BLaER1 (cell line): ENCODE measurements at regions not wholly inside any gene's neighbourhood (a gene's known extent, or its start where the extent isn't known, plus 50 kb on each side); places are given as distances from the start of the nearest gene placed in this dataset.

Experiments
- H3K27ac ChIP-seq: shearing (Covaris generic); formaldehyde crosslinking; 2 replicates; pipeline ENCODE4 v1.8.1; 2022
- H3K27me3 ChIP-seq: shearing (Covaris generic); formaldehyde crosslinking; 2 replicates; pipeline ENCODE4 v1.8.1; 2022
- H3K36me3 ChIP-seq: shearing (Covaris generic); formaldehyde crosslinking; 2 replicates; pipeline ENCODE4 v1.8.1; 2022
- H3K4me1 ChIP-seq: shearing (Covaris generic); formaldehyde crosslinking; 2 replicates; pipeline ENCODE4 v1.8.1; 2022
- H3K4me2 ChIP-seq: shearing (Covaris generic); formaldehyde crosslinking; 2 replicates; pipeline ENCODE4 v1.8.1; 2022
- H3K4me3 ChIP-seq: shearing (Covaris generic); formaldehyde crosslinking; 2 replicates; pipeline ENCODE4 v1.8.1; 2022
- H3K9ac ChIP-seq: shearing (Covaris generic); formaldehyde crosslinking; 2 replicates; pipeline ENCODE4 v1.8.1; 2022
- H3K9me3 ChIP-seq: shearing (Covaris generic); formaldehyde crosslinking; 2 replicates; pipeline ENCODE4 v1.8.1; 2022
- H4K20me1 ChIP-seq: shearing (Covaris generic); formaldehyde crosslinking; 2 replicates; pipeline ENCODE4 v1.8.1; 2022
- Cebpa-rat ChIP-seq: shearing (Covaris generic); IDR thresholded peaks from 2 replicates; pipeline ENCODE4 v1.8.1; 2022

DNA sequence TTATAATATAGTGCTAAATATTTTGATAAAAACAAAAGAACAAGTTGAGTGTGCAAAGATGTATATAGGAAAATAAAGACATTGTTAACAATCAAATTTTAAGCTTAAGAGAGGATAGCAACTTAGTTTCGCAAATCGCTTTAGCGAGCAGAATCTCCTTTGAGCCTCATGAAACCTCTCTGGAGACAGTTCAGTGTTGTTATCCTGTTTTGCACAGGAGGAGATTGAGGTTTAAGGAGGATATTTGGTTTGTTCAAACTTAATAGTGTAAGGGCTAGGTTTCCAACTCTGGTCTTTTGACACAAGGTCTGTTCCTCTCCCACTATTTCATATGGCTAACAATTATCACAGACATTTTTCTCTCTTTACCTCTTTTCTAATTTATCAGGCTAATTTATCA lies 1848.5 kb upstream of the TENM3 start:
- Histone ChIP-seq H3K4me2 (peak overlapping the region; percentile 35), H3K4me1 (peaks cover 7% of the 10 kb centered on the region; the same call in 1 of the 2 replicates), H3K4me3 (no peak overlapping the region), H3K9me3 (no peaks in the 10 kb centered on the region), H3K9ac (no peak overlapping the region), H4K20me1 (no peaks in the 10 kb centered on the region), H3K27ac (no peak overlapping the region), H3K36me3 (no peaks in the 10 kb centered on the region), H3K27me3 (no peaks in the 10 kb centered on the region)
- TF ChIP-seq Cebpa-rat, result no peak

DNA sequence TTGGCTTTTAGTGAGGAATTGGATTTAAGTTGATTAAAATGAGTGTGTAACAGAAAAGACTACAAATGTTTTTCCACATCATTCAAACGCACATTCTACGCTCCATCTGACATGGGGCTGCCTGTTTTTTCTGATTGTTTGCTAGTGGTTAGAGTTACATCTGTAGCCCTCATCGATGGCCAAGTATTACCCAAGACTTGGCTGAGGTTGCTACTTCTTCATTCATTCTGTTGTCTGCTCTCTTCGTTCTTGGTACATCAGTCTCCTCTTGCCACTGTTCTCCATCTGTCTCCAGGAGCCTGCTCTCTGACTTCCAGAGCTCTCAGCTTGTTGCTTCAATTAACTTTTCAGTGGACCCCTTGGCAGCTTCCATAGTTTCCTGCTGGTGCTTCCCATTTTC lies 1844.6 kb upstream of the TENM3 start:
- Histone ChIP-seq H3K36me3 (no peaks in the 10 kb centered on the region), H3K27me3 (no peaks in the 10 kb centered on the region), H4K20me1 (no peaks in the 10 kb centered on the region), H3K27ac (no peak overlapping the region), H3K9ac (no peak overlapping the region), H3K9me3 (peaks cover 7% of the 10 kb centered on the region; the same call in 1 of the 2 replicates), H3K4me2 (no peak overlapping the region), H3K4me1 (peaks cover 7% of the 10 kb centered on the region; the same call in 1 of the 2 replicates), H3K4me3 (no peak overlapping the region)
- no peak for TF ChIP-seq Cebpa-rat

DNA sequence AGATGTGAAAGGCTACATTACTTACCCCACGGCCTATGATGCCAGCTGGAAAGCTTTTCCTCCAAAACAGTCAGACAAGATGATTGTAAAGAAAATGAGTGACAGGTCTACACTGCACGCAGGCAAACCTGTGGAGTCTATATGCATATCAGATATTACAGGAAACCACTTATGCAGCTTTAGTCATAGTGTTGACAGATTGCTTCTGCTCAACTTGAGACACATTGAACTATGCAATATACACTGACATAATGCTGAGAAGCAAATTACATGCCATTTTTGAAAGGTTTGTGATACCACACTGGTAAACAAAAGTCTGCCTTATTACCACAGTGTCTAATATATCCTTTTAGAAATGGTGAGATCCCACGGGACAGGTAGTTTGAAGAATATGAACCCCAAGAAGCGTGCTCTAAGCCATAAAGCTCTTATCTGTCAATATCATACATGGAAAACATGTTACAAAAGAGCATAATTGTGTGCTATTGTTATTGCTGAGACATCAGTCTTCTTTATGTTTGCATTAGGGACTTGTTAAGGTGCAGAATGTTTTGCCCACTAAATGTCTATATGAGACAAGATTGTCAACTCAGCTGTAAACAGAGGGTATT lies 1835.8 kb upstream of the TENM3 start:
- no peak overlapping the region for H3K4me3 ChIP-seq
- no peak overlapping the region for H3K9ac ChIP-seq
- H4K20me1 ChIP-seq, result no peaks in the 10 kb centered on the region
- H3K4me1 ChIP-seq, result no peaks in the 10 kb centered on the region
- H3K4me2 ChIP-seq, result no peak overlapping the region
- no peak for TF ChIP-seq Cebpa-rat
- no peaks in the 10 kb centered on the region for H3K27me3 ChIP-seq
- no peaks in the 10 kb centered on the region for H3K36me3 ChIP-seq
- H3K9me3 ChIP-seq, result no peaks in the 10 kb centered on the region
- no peak overlapping the region for H3K27ac ChIP-seq

DNA sequence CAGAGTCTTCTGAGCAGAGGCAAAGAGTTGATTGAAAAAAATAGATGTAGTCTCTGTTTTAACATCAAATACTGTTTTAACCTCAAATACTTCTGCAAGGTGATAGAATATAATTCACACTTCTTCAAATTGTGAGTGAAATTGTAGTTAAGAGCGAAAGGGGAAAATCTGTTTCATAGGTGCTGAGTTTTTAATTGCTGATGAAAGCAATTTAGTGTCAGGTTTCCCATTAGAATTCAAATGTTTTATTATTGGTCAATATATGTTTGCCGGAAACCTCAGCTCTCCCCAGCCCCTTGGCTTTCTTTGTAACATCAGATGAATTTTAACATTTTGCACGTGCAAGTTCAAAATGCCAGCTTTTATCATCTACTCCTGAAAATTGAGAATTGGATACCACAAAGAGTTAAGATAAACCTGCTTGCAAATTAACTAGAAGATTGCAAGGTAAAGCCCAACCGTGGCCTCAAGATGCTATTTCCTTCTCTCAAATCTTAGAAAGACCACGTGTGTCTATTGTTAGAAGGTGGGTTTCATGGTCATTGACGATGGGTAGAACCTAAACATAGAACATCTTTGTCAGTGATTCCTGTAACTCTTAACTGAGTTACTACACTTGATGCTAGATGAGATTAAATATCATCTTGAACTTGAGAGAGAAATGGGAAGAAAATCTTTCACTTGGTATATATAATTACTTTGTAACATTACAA lies 1824.2 kb upstream of the TENM3 start:
- Histone ChIP-seq H3K4me2 (no peak overlapping the region), H3K4me1 (no peaks in the 10 kb centered on the region), H3K36me3 (no peaks in the 10 kb centered on the region), H3K27me3 (no peaks in the 10 kb centered on the region), H3K9ac (no peak overlapping the region), H3K9me3 (no peaks in the 10 kb centered on the region), H3K27ac (no peak overlapping the region), H4K20me1 (no peaks in the 10 kb centered on the region), H3K4me3 (no peak overlapping the region)
- TF ChIP-seq Cebpa-rat, result no peak

DNA sequence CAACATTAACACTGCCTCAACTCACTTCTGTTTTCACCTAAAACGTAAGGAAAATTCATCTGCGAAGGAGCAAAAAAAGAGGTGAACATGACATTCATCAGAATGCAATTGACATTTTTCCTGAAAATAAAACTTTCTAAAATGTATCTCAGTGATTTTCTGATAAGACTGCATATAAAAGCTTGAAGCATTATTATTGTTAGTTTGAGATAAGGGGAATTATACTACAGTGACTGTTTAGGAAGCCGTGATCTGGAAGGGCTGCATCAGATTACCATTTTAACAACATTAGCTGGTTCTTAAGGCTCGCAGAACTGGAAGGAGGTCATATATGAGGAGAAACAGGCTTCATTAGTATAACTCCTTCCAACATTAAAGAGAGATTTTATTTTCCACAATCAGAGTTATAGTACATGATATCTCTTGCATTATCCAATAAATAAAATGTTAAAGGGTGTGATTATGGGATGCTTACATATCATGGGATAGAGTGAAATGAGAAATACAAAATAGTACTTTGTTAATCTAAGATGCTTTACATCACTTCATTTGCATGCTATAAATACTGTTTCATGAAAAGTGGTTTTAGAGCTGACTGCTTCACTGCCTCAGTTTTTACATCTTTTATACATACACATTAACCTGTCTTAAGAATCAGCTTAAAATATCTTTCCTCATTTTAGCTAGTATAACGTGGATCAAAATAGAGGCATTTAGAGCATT lies 1820.1 kb upstream of the TENM3 start:
- no peak overlapping the region for H3K4me2 ChIP-seq
- H3K36me3 ChIP-seq, result no peaks in the 10 kb centered on the region
- no peak overlapping the region for H3K9ac ChIP-seq
- H3K4me3 ChIP-seq, result no peak overlapping the region
- no peak for TF ChIP-seq Cebpa-rat
- H3K9me3 ChIP-seq, result no peaks in the 10 kb centered on the region
- H3K4me1 ChIP-seq, result no peaks in the 10 kb centered on the region
- no peaks in the 10 kb centered on the region for H3K27me3 ChIP-seq
- no peaks in the 10 kb centered on the region for H4K20me1 ChIP-seq
- H3K27ac ChIP-seq, result no peak overlapping the region

DNA sequence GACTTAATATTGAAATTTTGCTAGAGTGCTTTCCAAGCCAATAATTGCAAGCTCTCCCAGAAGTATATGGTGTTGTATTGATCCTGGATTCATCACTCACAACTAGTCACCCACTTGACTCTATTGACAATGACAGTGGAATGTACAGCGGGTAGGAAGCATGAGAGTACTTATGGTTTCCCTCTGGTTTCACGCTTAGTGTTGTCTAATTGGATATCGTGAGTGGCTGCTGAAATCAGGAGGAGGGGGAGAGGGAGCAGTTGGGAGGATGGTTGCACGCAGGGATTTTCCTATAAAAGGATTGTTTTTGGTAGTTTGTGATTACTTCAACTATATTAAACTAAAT lies 1819.5 kb upstream of the TENM3 start:
- no peaks in the 10 kb centered on the region for H4K20me1 ChIP-seq
- H3K4me3 ChIP-seq, result no peak overlapping the region
- no peaks in the 10 kb centered on the region for H3K27me3 ChIP-seq
- H3K4me1 ChIP-seq, result no peaks in the 10 kb centered on the region
- no peak overlapping the region for H3K4me2 ChIP-seq
- H3K27ac ChIP-seq, result no peak overlapping the region
- H3K36me3 ChIP-seq, result no peaks in the 10 kb centered on the region
- TF ChIP-seq Cebpa-rat, result no peak
- no peaks in the 10 kb centered on the region for H3K9me3 ChIP-seq
- H3K9ac ChIP-seq, result no peak overlapping the region

DNA sequence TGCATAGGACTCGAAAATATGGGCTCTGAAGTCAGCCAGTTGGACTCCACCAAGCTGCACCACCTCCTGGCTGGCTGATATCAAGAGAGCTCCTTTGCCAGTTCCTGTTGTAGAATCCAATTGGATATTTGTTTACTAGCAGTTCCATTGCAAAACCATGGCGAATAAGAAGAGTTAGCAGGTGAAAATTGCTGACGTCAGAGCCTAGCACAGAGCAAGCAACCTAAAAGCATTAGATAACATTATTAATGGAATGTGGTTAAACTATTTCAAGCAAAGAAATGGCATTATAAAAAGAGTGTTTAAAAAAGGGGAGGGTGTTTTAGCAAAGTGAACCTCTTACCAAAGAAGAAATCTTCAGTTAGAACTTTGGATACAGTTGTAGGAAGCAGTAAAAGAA lies 1816.3 kb upstream of the TENM3 start:
- Histone ChIP-seq H3K4me1 (no peaks in the 10 kb centered on the region), H3K36me3 (no peaks in the 10 kb centered on the region), H4K20me1 (no peaks in the 10 kb centered on the region), H3K4me2 (no peak overlapping the region), H3K27me3 (no peaks in the 10 kb centered on the region), H3K4me3 (no peak overlapping the region), H3K27ac (no peak overlapping the region), H3K9me3 (no peaks in the 10 kb centered on the region), H3K9ac (no peak overlapping the region)
- no peak for TF ChIP-seq Cebpa-rat

DNA sequence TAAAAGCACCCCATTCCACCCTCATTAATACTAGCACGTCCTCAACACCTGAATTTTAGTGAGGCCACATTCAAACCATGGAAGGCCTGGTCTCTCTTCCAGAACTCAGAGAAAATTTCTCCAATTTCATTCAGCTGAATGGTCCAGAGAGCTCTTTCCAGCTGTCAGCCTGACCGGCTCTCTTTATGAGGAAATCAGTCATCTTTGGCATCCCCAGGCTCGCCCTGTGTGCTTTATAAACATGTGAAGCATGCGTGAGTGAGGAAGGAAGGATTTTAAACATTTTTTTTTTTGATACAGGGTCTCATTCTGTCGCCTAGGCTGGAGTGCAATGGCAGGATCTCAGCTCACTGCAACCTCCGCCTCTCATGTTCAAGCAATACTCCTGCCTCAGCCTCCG lies 1812.9 kb upstream of the TENM3 start:
- no peak overlapping the region for H3K4me2 ChIP-seq
- TF ChIP-seq Cebpa-rat, result no peak

DNA sequence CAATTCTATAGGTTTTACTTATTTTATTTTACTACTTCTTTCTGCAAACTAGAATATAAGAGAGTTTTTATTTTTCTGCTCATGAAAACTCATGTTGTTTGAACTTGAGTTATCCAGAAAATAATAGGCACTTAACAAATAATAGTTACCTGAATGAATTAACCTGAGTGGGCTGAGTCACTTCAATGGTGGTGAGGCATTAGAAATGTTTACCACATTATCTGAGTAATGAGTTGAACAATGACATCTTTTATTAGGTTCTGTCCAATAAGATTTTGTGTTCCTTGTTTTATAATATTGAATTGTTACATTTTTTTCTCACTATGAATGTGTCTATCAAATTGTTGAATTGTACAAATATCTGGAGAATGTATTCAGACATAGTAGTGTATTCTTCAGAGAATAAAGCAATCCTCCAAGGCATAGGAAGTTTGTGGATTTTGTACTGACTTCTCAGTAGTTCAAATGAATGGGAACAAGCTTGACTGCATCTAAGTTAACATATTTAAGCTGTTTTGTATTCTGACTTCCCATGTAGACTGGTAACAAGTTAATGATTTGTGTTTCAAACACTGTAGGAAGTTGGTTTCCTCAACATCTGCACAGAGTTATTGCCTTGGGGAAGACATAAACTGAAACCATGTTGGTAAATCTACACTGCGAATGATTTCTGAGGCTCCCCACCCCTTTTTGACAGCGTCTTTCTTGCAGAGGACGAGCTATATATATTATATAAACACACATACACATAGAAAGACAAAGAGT lies 1808.9 kb upstream of the TENM3 start:
- Histone ChIP-seq H3K4me1 (peaks cover 10% of the 10 kb centered on the region; the same call in 1 of the 2 replicates), H3K27ac (no peak overlapping the region), H3K27me3 (no peaks in the 10 kb centered on the region), H3K9me3 (no peaks in the 10 kb centered on the region), H3K9ac (no peak overlapping the region), H3K36me3 (no peaks in the 10 kb centered on the region), H3K4me3 (no peak overlapping the region), H3K4me2 (no peak overlapping the region), H4K20me1 (no peaks in the 10 kb centered on the region)
- TF ChIP-seq Cebpa-rat, result no peak

More for the DNA sequence above, 1812.9 kb upstream of the TENM3 start:
- H3K4me1 ChIP-seq, result no peaks in the 10 kb centered on the region
- no peak overlapping the region for H3K9ac ChIP-seq
- no peak overlapping the region for H3K4me3 ChIP-seq
- H3K27ac ChIP-seq, result no peak overlapping the region
- no peaks in the 10 kb centered on the region for H4K20me1 ChIP-seq
- H3K36me3 ChIP-seq, result no peaks in the 10 kb centered on the region
- H3K27me3 ChIP-seq, result no peaks in the 10 kb centered on the region
- no peaks in the 10 kb centered on the region for H3K9me3 ChIP-seq
